Muscle of arm (tissue), 1 donor: ENCODE measurements at regions not wholly inside any gene's neighbourhood (a gene's known extent, or its start where the extent isn't known, plus 50 kb on each side); places are given as distances from the start of the nearest gene placed in this dataset.

ENCODE experiments used
- DNase-seq: peaks from one replicate; pipeline ENCODE4 v3.0.0-alpha.2; 2013

GRCh38 chr10:4024027-4024426 lies 239.0 kb upstream of the KLF6 start:
- no peak for DNase-seq

- DNase-seq: no peak
These were observed 237.5 kb upstream of the KLF6 start for GRCh38 chr10:4022473-4022872.

GRCh38 chr10:4020631-4021030 lies 235.6 kb upstream of the KLF6 start:
- DNase-seq: no peak

- no peak for DNase-seq
These were observed 233.1 kb upstream of the KLF6 start for GRCh38 chr10:4018054-4018511.

GRCh38 chr10:4017336-4017735 lies 232.3 kb upstream of the KLF6 start:
- no peak for DNase-seq

- DNase-seq: no peak
These were observed 231.3 kb upstream of the KLF6 start for GRCh38 chr10:4016214-4016740.

- no peak for DNase-seq
These were observed 228.7 kb upstream of the KLF6 start for GRCh38 chr10:4013651-4014121.

GRCh38 chr10:4012848-4013247 lies 227.8 kb upstream of the KLF6 start:
- no peak for DNase-seq

- no peak for DNase-seq
These were observed 226.3 kb upstream of the KLF6 start for GRCh38 chr10:4011136-4011812.

GRCh38 chr10:4008676-4009382 lies 223.8 kb upstream of the KLF6 start:
- DNase-seq: no peak

- no peak for DNase-seq
These were observed 222.8 kb upstream of the KLF6 start for GRCh38 chr10:4007771-4008170.

GRCh38 chr10:4006858-4007257 lies 221.8 kb upstream of the KLF6 start:
- DNase-seq: no peak

- DNase-seq: no peak
These were observed 221.0 kb upstream of the KLF6 start for GRCh38 chr10:4006051-4006450.

GRCh38 chr10:4004990-4005389 lies 220.0 kb upstream of the KLF6 start:
- DNase-seq: no peak

GRCh38 chr10:4004144-4004543 lies 219.1 kb upstream of the KLF6 start:
- no peak for DNase-seq

- no peak for DNase-seq
These were observed 218.5 kb upstream of the KLF6 start for GRCh38 chr10:4003348-4003973.

- DNase-seq: no peak
These were observed 216.8 kb upstream of the KLF6 start for GRCh38 chr10:4001811-4002210.

- DNase-seq: no peak
These were observed 214.6 kb upstream of the KLF6 start for GRCh38 chr10:3999642-4000041.

GRCh38 chr10:3996697-3997096 lies 211.7 kb upstream of the KLF6 start:
- DNase-seq: no peak

GRCh38 chr10:3995302-3996210 lies 210.5 kb upstream of the KLF6 start:
- DNase-seq: no peak

- DNase-seq: no peak
These were observed 207.6 kb upstream of the KLF6 start for GRCh38 chr10:3992382-3993178.
